WERI-Rb-1 (cell line): ENCODE measurements at regions not wholly inside any gene's neighbourhood (a gene's known extent, or its start where the extent isn't known, plus 50 kb on each side); places are given as distances from the start of the nearest gene placed in this dataset.

Source experiments
- DNase-seq: peaks from one replicate; pipeline ENCODE4 v3.0.0-alpha.2; 2020
- H3K27ac ChIP-seq: fragments of 250-450 bp; sonication (Bioruptor Pico); 2 replicates; pipeline ENCODE4 v1.5.1; 2020; ENCODE audit warnings: mild to moderate bottlenecking, moderate library complexity
- H3K27me3 ChIP-seq: fragments of 250-450 bp; sonication (Bioruptor Pico); 2 replicates; pipeline ENCODE4 v1.5.1; 2021; ENCODE audit warnings: mild to moderate bottlenecking, low read depth, moderate library complexity; ENCODE audit not compliant: insufficient read depth, severe bottlenecking
- H3K36me3 ChIP-seq: fragments of 250-450 bp; sonication (Bioruptor Pico); 2 replicates; pipeline ENCODE4 v1.5.1; 2020; ENCODE audit warnings: mild to moderate bottlenecking, moderate library complexity
- H3K4me3 ChIP-seq: 2 replicates; pipeline ENCODE4 v1.5.1; 2011; ENCODE audit warnings: low read depth, mild to moderate bottlenecking, control low read depth, low read length
- H3K9me3 ChIP-seq: fragments of 250-450 bp; sonication (Bioruptor Pico); 2 replicates; pipeline ENCODE4 v1.5.1; 2021; ENCODE audit warnings: mild to moderate bottlenecking, moderate library complexity; ENCODE audit not compliant: severe bottlenecking
- TF ChIP-seq, protein P1 (sequence below): IDR thresholded peaks from 2 replicates; pipeline ENCODE4 v1.5.1; 2011; ENCODE audit warnings: low read depth, mild to moderate bottlenecking, control low read depth, inconsistent platforms, low read length

- TF ChIP-seq, protein P1, sequence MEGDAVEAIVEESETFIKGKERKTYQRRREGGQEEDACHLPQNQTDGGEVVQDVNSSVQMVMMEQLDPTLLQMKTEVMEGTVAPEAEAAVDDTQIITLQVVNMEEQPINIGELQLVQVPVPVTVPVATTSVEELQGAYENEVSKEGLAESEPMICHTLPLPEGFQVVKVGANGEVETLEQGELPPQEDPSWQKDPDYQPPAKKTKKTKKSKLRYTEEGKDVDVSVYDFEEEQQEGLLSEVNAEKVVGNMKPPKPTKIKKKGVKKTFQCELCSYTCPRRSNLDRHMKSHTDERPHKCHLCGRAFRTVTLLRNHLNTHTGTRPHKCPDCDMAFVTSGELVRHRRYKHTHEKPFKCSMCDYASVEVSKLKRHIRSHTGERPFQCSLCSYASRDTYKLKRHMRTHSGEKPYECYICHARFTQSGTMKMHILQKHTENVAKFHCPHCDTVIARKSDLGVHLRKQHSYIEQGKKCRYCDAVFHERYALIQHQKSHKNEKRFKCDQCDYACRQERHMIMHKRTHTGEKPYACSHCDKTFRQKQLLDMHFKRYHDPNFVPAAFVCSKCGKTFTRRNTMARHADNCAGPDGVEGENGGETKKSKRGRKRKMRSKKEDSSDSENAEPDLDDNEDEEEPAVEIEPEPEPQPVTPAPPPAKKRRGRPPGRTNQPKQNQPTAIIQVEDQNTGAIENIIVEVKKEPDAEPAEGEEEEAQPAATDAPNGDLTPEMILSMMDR: no peak
- Histone ChIP-seq H3K4me3 (no peak overlapping the region), H3K36me3 (no peaks in the 10 kb centered on the region), H3K9me3 (no peaks in the 10 kb centered on the region), H3K27me3 (peaks cover 16% of the 10 kb centered on the region), H3K27ac (no peak overlapping the region)
- DNase-seq: no peak
Observed at GRCh38 chr15:38660738-38661137, 96.1 kb upstream of the RASGRP1 start.

GRCh38 chr15:38662033-38662802 lies 97.6 kb upstream of the RASGRP1 start:
- Histone ChIP-seq H3K9me3 (no peaks in the 10 kb centered on the region), H3K27ac (no peak overlapping the region), H3K36me3 (no peaks in the 10 kb centered on the region), H3K4me3 (no peak overlapping the region), H3K27me3 (peaks cover 18% of the 10 kb centered on the region)
- TF ChIP-seq, protein P1: no peak
- DNase-seq: no peak

DNA sequence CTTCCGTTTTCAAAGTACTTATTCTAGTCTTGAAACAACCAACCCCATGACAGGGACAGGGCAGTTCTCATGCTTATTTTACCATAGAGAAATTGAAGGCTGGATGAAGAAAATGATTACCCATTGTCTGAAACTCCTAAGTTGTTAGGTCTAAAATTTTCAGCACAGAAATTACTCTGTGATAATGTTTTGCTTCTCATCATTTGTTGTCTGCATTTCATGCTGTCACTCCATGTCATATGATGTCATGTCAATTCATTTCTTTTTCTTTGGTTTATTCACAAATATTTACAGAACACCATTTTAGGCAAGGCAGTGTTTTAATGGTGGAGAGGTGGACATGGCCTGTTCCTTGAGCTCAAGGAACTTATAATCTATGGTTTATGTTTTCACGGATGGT lies 98.2 kb upstream of the RASGRP1 start:
- H3K36me3 ChIP-seq: no peaks in the 10 kb centered on the region
- H3K27ac ChIP-seq: no peak overlapping the region
- H3K9me3 ChIP-seq: no peaks in the 10 kb centered on the region
- no peak overlapping the region for H3K4me3 ChIP-seq
- H3K27me3 ChIP-seq: peaks cover 23% of the 10 kb centered on the region
- TF ChIP-seq, protein P1: no peak
- no peak for DNase-seq

- Histone ChIP-seq H3K27me3 (peaks cover 30% of the 10 kb centered on the region), H3K4me3 (no peak overlapping the region), H3K27ac (no peak overlapping the region), H3K9me3 (no peaks in the 10 kb centered on the region), H3K36me3 (no peaks in the 10 kb centered on the region)
- no peak for DNase-seq
- TF ChIP-seq, protein P1: no peak
Observed at GRCh38 chr15:38665586-38666305, 101.1 kb upstream of the RASGRP1 start.

- no peak overlapping the region for H3K27ac ChIP-seq
- H3K27me3 ChIP-seq: peaks cover 33% of the 10 kb centered on the region
- no peak overlapping the region for H3K4me3 ChIP-seq
- TF ChIP-seq, protein P1: no peak
- H3K9me3 ChIP-seq: no peaks in the 10 kb centered on the region
- H3K36me3 ChIP-seq: no peaks in the 10 kb centered on the region
- no peak for DNase-seq
Observed at GRCh38 chr15:38666865-38667510, 102.4 kb upstream of the RASGRP1 start.
